Stomach (tissue), 8 donors: ENCODE measurements at regions not wholly inside any gene's neighbourhood (a gene's known extent, or its start where the extent isn't known, plus 50 kb on each side); places are given as distances from the start of the nearest gene placed in this dataset.

Source experiments
- DNase-seq, 2 donors: peaks; one replicate each; pipeline versions ENCODE4 v3.0.0 to v3.0.0-alpha.2; 2013 to 2019
- H3K27ac ChIP-seq, 5 donors: fragments of 200-600 bp in 4 of 5; sonication (generic) in 4 of 5; one replicate each; pipeline ENCODE4 v1.5.1; 2013 to 2019; ENCODE audit warnings: mild to moderate bottlenecking in 1 of 5, moderate library complexity in 1 of 5
- H3K27me3 ChIP-seq, 3 donors: fragments of 200-600 bp; sonication (generic); one replicate each; pipeline ENCODE4 v1.5.1; 2017 to 2019; ENCODE audit warnings: mixed run types in 1 of 3
- H3K36me3 ChIP-seq, 4 donors: fragments of 200-600 bp; sonication (generic); 1 replicate in 3 of 4; 2 replicates in 1 of 4; pipeline ENCODE4 v1.5.1; 2016 to 2019
- H3K4me1 ChIP-seq, 4 donors: fragments of 200-600 bp; sonication (generic); one replicate each; pipeline ENCODE4 v1.5.1; 2016 to 2019
- H3K4me3 ChIP-seq, 4 donors: fragments of 200-600 bp; sonication (generic) in 3 of 4; one replicate each; pipeline ENCODE4 v1.5.1; 2016 to 2019; ENCODE audit warnings: mild to moderate bottlenecking in 1 of 4
- H3K9me3 ChIP-seq, 4 donors: fragments of 200-600 bp; sonication (generic); one replicate each; pipeline ENCODE4 v1.5.1; 2016 to 2019
- EP300 ChIP-seq: sonication (generic); formaldehyde crosslinking; IDR thresholded peaks from one replicate; pipeline ENCODE4 v1.6.1; 2017; ENCODE audit warnings: antibody characterized with exemption
- POLR2A ChIP-seq, 4 donors: fragments of 450-650 bp; IDR thresholded peaks; one replicate each; pipeline ENCODE4 v1.6.1; 2016; ENCODE audit warnings: antibody characterized with exemption in 4 of 4, control low read depth in 2 of 4, mild to moderate bottlenecking in 1 of 4, moderate library complexity in 1 of 4
- POLR2AphosphoS5 ChIP-seq, 3 donors: sonication (generic); formaldehyde crosslinking; IDR thresholded peaks; one replicate each; pipeline ENCODE4 v1.6.1; 2016; ENCODE audit warnings: antibody characterized with exemption in 3 of 3
- WGBS, 5 donors: extraction: QIAGEN DNeasy Blood & Tissue Kit in 3 of 5; methylation state at CpG; one replicate each; pipeline versions ENCODE4 v1.1.5 to v1.1.7; 2013 to 2018; 5-methylcytosine and 5-hydroxymethylcytosine counted together
- intact Hi-C: fragments of 100-400 bp; cut with DNase I; formaldehyde crosslinking; loops from one replicate; pipeline ENCODE4 v1.15.1; 2023; ENCODE audit warnings: low total_unique reads
- TF ChIP-seq, protein P1 (sequence below), 7 experiments: fragments of 450-650 bp in 4 of 7; fragments of 200-600 bp in 3 of 7; sonication (generic) in 3 of 7; IDR thresholded peaks; one replicate each; pipeline ENCODE4 v1.5.1; 2016 to 2019; ENCODE audit warnings: antibody characterized with exemption in 7 of 7, control low read depth in 2 of 7, mild to moderate bottlenecking in 1 of 7
- donor health status: healthy with polysubstance abuse.
- donor health status: Bipolar disorder and iron deficiency.
- donor health status: healthy.

DNA sequence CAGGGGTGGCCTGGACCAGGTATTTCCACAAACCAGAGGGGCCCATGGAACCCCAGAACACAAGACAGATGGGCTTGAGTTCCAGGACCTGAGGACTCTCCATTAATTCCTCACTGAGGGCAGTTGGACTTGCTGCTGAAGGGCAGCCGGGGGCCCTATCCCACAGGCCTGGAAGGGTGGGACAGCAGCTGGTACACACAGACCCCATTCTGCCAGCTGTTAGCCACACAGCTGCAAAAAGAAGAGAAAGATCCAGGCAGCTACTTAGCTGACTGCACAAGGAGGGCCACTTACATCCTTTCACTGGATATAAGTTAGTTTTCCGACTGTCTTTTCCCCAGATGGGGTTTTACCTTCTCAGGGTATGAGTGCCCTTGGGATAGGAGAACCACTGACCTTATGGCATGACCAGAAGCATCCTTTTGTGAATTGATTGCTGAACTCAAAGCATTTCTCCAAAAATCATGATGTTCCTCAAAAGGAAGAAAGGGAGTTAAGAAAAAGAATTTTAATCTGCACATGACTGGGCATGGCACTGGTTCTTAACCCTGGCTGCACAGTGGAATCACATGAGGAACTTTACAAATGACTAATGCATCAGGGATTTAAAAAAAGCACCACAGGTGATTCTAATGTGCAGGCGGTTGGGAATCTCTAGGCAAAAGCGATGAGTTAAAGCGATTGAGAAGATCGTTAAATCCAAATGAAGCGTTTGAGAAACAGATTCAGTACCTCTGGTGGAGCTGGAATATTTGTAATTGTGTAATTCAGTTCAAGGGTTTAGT is 199.4 kb downstream of the TFAP2A start:
- Histone ChIP-seq H3K27me3 (no peaks in the 10 kb centered on the region), H3K4me1 (no peaks in the 10 kb centered on the region), H3K9me3 (no peaks in the 10 kb centered on the region), H3K36me3 (no peaks in the 10 kb centered on the region), H3K27ac (no peak overlapping the region), H3K4me3 (no peak overlapping the region)
- intact Hi-C loops, result no loop called here
- WGBS, 5 donors, result 85 to 95% (median 91%) methylated on average over 7 of the region's 7 CpGs
- DNase-seq, result no peak
- TF ChIP-seq POLR2A (IDR thresholded peaks at IDR 0.05) (no peak), POLR2AphosphoS5 (IDR thresholded peaks at IDR 0.05) (no peak), EP300 (no peak)
- TF ChIP-seq, protein P1, sequence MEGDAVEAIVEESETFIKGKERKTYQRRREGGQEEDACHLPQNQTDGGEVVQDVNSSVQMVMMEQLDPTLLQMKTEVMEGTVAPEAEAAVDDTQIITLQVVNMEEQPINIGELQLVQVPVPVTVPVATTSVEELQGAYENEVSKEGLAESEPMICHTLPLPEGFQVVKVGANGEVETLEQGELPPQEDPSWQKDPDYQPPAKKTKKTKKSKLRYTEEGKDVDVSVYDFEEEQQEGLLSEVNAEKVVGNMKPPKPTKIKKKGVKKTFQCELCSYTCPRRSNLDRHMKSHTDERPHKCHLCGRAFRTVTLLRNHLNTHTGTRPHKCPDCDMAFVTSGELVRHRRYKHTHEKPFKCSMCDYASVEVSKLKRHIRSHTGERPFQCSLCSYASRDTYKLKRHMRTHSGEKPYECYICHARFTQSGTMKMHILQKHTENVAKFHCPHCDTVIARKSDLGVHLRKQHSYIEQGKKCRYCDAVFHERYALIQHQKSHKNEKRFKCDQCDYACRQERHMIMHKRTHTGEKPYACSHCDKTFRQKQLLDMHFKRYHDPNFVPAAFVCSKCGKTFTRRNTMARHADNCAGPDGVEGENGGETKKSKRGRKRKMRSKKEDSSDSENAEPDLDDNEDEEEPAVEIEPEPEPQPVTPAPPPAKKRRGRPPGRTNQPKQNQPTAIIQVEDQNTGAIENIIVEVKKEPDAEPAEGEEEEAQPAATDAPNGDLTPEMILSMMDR (IDR thresholded peaks at IDR 0.05), result no peak

DNA sequence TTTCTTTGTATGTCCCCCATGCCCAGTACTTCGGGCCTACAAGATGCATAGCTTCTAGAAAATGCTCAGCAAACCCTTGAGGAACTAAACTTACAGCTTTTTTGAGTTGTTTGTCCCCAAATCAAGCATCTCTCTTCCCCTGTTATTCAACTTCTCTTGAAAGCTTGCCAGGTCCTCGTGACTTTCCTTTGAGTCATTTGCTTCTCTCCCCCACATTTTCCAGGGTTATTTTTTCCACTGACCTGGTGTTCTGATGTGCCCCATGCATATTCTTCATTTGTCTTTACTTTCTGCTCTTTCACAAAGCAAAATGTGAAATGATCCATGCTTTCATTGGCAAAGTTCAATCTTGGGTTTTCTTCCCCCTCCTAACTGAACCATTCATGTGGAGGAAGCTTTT is 204.8 kb downstream of the TFAP2A start:
- DNase-seq, result no peak
- 29 to 50% (median 43%) methylated on average over 2 of the region's 2 CpGs for WGBS, 5 donors
- TF ChIP-seq, protein P1 (IDR thresholded peaks at IDR 0.05), result no peak
- no peak for TF ChIP-seq POLR2A (IDR thresholded peaks at IDR 0.05)
- no peak for TF ChIP-seq EP300
- TF ChIP-seq POLR2AphosphoS5 (IDR thresholded peaks at IDR 0.05), result no peak
- no peaks in the 10 kb centered on the region for H3K27me3 ChIP-seq
- intact Hi-C loops, result no loop called here
- no peaks in the 10 kb centered on the region for H3K4me1 ChIP-seq
- H3K27ac ChIP-seq, result no peak overlapping the region
- H3K36me3 ChIP-seq, result no peaks in the 10 kb centered on the region
- H3K9me3 ChIP-seq, result no peaks in the 10 kb centered on the region
- no peak overlapping the region for H3K4me3 ChIP-seq

DNA sequence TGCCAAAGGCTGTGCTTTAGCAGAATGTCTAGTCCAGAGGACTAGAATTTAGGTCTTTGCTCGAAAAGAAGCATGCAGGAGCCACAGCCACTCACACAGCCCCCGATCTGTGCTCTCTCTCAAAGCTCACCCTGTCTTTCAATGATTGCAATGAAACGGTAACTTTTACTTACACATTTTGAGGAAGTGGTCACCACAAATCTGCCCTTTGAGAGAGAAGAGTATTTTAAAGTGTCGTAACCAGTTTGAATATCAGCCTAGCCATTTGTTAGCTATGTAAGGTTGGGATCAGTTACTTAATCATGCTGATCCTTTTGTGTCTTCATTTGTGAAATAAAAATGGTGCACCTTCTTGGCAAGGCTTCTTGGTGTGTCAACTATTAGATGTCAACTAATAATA is 209.0 kb downstream of the TFAP2A start:
- H3K4me3 ChIP-seq, result no peak overlapping the region
- 49 to 62% (median 58%) methylated on average over 4 of the region's 4 CpGs for WGBS, 5 donors
- no peaks in the 10 kb centered on the region for H3K9me3 ChIP-seq
- TF ChIP-seq POLR2A (IDR thresholded peaks at IDR 0.05) (no peak), EP300 (no peak), POLR2AphosphoS5 (IDR thresholded peaks at IDR 0.05) (no peak)
- TF ChIP-seq, protein P1 (IDR thresholded peaks at IDR 0.05), result no peak
- intact Hi-C loops, result no loop called here
- H3K36me3 ChIP-seq, result no peaks in the 10 kb centered on the region
- no peak overlapping the region for H3K27ac ChIP-seq
- H3K4me1 ChIP-seq, result no peaks in the 10 kb centered on the region
- DNase-seq, result no peak
- no peaks in the 10 kb centered on the region for H3K27me3 ChIP-seq

DNA sequence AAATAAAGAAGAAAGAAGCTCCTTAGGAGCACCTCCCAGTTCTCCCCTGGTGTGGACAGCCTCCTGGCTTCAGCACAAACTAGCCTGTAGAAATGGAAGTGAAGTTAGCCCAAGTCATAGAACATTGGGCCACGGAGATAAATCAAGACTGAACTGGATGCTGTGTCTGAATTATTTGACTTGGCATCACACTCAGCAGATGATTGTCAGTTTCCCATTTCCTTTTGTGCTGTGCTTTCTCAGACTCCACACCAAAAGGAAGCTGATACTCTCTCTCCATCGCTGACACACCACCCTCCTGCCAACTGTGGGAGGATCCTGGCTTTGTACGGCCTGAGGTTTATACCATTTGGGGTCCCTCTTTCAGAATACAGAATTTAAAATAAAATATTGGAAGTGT is 209.8 kb downstream of the TFAP2A start:
- Histone ChIP-seq H3K27ac (no peak overlapping the region), H3K9me3 (no peaks in the 10 kb centered on the region), H3K4me3 (no peak overlapping the region), H3K36me3 (no peaks in the 10 kb centered on the region), H3K27me3 (no peaks in the 10 kb centered on the region), H3K4me1 (no peaks in the 10 kb centered on the region)
- TF ChIP-seq, protein P1 (IDR thresholded peaks at IDR 0.05), result no peak
- TF ChIP-seq POLR2A (IDR thresholded peaks at IDR 0.05) (no peak), POLR2AphosphoS5 (IDR thresholded peaks at IDR 0.05) (no peak), EP300 (no peak)
- 53 to 71% (median 59%) methylated on average over 3 of the region's 3 CpGs for WGBS, 5 donors
- no peak for DNase-seq
- intact Hi-C loops, result no loop called here
